ENCODE measurements at regions not wholly inside any gene's neighbourhood (a gene's known extent, or its start where the extent isn't known, plus 50 kb on each side); places are given as distances from the start of the nearest gene placed in this dataset.

- TF ChIP-seq CTCF (conservative IDR thresholded peaks at IDR 0.05 in 1 of 2, IDR thresholded peaks at IDR 0.05 in 1 of 2; ENCODE audit: low read depth in 1 of 2, low read length in 2 of 2) (no peak), EZH2 (IDR thresholded peaks at IDR 0.05; ENCODE audit: low read length, missing control alignments) (no peak)
These were observed 108.5 kb upstream of the GADD45A start for GRCh38 chr1:67576474-67576873.

All from fibroblast of lung (primary cell).